Fibroblast of skin of abdomen (primary cell): ENCODE measurements at regions not wholly inside any gene's neighbourhood (a gene's known extent, or its start where the extent isn't known, plus 50 kb on each side); places are given as distances from the start of the nearest gene placed in this dataset.

Experiments used
- DNase-seq: peaks from one replicate; pipeline ENCODE4 v3.0.0-alpha.2; 2013

GRCh38 chrX:13144927-13145655 lies 100.7 kb upstream of the FAM9C start:
- peak; percentile 44 for DNase-seq

GRCh38 chrX:13142891-13143290 lies 98.5 kb upstream of the FAM9C start:
- DNase-seq: no peak

GRCh38 chrX:13140007-13140406 lies 95.6 kb upstream of the FAM9C start:
- no peak for DNase-seq

GRCh38 chrX:13131396-13132137 lies 87.1 kb upstream of the FAM9C start:
- no peak for DNase-seq

GRCh38 chrX:13130816-13131215 lies 86.4 kb upstream of the FAM9C start:
- no peak for DNase-seq

- no peak for DNase-seq
Observed at GRCh38 chrX:13128104-13128503, 83.7 kb upstream of the FAM9C start.

GRCh38 chrX:13126775-13127174 lies 82.4 kb upstream of the FAM9C start:
- no peak for DNase-seq

- no peak for DNase-seq
Observed at GRCh38 chrX:13125188-13125587, 80.8 kb upstream of the FAM9C start.

- DNase-seq: peak; percentile 61
Observed at GRCh38 chrX:13123857-13124345, 79.5 kb upstream of the FAM9C start.

- no peak for DNase-seq
Observed at GRCh38 chrX:13123247-13123856, 78.9 kb upstream of the FAM9C start.

GRCh38 chrX:13121020-13121555 lies 76.7 kb upstream of the FAM9C start:
- DNase-seq: no peak

GRCh38 chrX:13120017-13120416 lies 75.6 kb upstream of the FAM9C start:
- DNase-seq: no peak

- no peak for DNase-seq
Observed at GRCh38 chrX:13119386-13119785, 75.0 kb upstream of the FAM9C start.

GRCh38 chrX:13115146-13115855 lies 70.9 kb upstream of the FAM9C start:
- no peak for DNase-seq

GRCh38 chrX:13112499-13112898 lies 68.1 kb upstream of the FAM9C start:
- no peak for DNase-seq

- peak; percentile 86 for DNase-seq
Observed at GRCh38 chrX:13110433-13111324, 66.3 kb upstream of the FAM9C start.

- DNase-seq: no peak
Observed at GRCh38 chrX:13109817-13110216, 65.4 kb upstream of the FAM9C start.

GRCh38 chrX:13103914-13104274 lies 59.5 kb upstream of the FAM9C start:
- no peak for DNase-seq

GRCh38 chrX:13103188-13103913 lies 58.9 kb upstream of the FAM9C start:
- no peak for DNase-seq

- DNase-seq: no peak
Observed at GRCh38 chrX:13102636-13103035, 58.2 kb upstream of the FAM9C start.
